ENCODE measurements at regions not wholly inside any gene's neighbourhood (a gene's known extent, or its start where the extent isn't known, plus 50 kb on each side); places are given as distances from the start of the nearest gene placed in this dataset.

DNA sequence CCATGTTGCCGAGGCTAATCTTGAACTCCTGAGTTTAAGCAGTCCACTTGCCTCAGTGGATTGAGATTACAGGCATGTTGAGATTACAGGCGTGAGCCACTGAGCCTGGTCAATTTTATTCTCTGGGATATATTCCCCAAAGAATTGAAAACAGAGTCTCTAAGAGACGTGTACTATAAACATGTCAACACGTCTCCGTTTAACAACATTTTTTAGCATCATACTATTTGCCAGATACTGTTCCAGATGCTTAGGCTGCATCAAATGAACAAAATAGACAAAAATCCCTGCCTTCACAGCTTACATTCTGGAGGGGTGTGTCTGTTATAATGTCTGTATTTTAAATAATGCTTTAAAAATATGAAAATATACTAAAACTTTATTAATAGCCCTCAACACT is 54.1 kb upstream of the PRKG1 start:
- TF ChIP-seq, protein P1, sequence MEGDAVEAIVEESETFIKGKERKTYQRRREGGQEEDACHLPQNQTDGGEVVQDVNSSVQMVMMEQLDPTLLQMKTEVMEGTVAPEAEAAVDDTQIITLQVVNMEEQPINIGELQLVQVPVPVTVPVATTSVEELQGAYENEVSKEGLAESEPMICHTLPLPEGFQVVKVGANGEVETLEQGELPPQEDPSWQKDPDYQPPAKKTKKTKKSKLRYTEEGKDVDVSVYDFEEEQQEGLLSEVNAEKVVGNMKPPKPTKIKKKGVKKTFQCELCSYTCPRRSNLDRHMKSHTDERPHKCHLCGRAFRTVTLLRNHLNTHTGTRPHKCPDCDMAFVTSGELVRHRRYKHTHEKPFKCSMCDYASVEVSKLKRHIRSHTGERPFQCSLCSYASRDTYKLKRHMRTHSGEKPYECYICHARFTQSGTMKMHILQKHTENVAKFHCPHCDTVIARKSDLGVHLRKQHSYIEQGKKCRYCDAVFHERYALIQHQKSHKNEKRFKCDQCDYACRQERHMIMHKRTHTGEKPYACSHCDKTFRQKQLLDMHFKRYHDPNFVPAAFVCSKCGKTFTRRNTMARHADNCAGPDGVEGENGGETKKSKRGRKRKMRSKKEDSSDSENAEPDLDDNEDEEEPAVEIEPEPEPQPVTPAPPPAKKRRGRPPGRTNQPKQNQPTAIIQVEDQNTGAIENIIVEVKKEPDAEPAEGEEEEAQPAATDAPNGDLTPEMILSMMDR (conservative IDR thresholded peaks at IDR 0.05): no peak
- no peak for TF ChIP-seq EZH2 (IDR thresholded peaks at IDR 0.05; ENCODE audit: low read depth)
